HG02642 (cell line): ENCODE measurements at regions not wholly inside any gene's neighbourhood (a gene's known extent, or its start where the extent isn't known, plus 50 kb on each side); places are given as distances from the start of the nearest gene placed in this dataset.
"Not testable (repeated sequence)": the region's sequence is repeated elsewhere in the genome, so short reads cannot be mapped to it uniquely, and the experiment has no call there.

Source experiments
- ATAC-seq: cut with Tn5 transposase; IDR thresholded peaks from one replicate; pipeline ENCODE4 v1.9.1; 2021; ENCODE audit warnings: mild to moderate bottlenecking; ENCODE audit not compliant: unreplicated experiment, poor library complexity

DNA sequence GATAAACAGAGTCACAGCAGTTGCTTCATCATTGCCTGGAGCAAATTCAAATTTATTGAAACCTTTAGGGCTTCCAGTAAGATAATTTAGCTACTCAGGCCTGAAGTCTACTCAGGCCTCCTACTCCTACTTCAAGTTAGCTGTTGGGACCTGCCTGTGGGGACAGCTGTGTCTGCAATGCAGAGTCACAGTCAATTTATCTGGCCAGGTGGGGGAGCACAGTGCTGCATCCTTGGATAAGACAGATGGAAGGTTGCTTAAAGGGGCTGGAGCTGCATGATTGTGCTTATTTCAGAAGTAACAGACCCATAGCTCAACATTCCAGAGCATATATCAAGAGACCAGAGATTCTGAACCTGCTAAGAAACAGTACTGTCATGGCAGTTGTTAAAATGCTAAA lies 932.1 kb downstream of the QKI start:
- ATAC-seq: no peak

DNA sequence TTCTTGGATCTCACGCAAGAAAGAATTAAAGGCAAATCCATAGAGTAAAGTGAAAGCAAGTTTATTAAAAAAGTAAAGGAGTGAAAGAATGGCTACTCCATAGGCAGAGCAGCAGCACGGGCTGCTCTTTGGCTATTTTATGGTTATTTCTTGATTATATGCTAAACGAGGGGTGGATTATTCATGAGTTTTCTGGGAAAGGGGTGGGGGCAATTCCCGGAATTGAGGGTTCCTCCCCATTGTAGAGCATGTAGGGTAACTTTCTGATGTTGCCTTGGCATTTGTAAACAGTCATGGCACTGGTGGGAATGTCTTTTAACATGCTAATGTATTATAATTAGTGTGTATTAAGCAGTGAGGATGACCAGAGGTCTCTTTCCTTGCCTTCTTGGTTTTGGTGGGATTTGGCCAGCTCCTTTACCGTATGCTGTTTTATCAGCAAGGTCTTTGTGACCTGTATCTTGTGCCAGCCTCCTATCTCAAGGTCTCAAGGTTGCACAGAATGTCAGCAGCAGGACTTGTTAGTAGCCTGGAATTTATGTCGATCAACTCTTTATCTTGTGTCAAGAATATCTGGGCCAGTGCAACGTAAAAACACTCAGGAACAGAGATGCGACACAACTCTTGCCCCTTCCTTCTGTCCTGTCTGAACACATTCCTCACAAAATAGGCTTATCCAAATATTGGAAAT lies 931.4 kb downstream of the QKI start:
- no peak for ATAC-seq

DNA sequence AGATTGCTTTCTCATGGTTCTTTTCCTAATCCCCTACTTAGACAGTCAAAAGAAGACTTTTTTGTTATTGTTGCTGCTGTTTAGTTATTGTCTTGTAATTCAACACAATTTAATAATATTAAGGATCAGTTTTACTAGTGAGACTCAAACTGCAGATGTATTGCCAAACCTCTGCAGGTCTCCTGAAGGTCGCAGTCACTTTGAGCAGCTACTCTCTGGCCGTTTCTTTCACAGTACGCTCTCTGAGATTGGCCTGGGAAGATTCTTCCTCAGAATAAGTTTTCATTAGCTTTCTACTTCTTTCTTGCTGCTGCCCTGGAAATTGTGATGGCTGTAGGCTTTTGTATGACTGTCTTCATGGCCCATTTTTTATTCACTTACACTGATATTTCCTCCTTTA lies 930.8 kb downstream of the QKI start:
- no peak for ATAC-seq

DNA sequence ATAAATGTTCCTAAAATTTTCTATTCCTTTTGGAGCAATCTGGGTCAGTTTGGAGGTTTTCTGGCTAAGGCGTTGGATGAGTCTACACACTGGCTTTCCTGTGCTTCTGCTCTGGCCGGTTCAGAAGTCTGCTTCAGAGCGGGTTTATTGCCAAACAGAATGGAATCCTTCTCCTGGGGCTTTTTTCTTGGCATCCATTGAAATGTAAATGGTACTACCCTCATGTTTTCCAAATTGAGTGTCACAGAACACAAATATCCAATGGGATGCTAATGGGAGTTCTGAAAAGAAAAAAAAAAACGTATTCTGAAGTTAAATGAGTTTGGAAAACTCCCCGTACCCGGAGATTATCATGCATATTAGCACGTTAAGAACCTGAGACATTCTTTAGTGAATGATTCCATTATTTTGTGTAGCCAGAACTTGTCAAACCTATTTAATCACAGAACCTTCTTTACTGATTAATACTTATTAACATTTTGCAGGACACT lies 930.3 kb downstream of the QKI start:
- ATAC-seq: no peak

DNA sequence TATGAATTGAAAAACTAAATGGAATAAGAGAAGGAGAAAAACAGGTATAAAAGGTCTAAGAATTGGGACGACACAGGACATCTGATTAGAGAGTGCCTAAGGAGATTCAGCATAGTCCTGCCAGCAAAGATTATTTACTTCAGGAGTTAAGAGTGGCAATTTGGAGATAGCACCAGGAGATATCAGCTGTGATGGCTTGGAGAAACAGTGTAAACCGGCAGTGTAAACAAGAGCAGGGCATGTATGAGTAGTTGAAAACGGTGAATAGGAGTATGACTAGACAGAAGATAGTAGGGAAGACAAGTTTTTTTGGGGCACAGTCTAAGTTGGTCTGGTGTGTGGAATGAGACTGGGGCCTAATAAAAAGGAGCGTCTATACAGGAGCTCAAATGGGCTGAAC lies 924.9 kb downstream of the QKI start:
- not testable (repeated sequence) for ATAC-seq

DNA sequence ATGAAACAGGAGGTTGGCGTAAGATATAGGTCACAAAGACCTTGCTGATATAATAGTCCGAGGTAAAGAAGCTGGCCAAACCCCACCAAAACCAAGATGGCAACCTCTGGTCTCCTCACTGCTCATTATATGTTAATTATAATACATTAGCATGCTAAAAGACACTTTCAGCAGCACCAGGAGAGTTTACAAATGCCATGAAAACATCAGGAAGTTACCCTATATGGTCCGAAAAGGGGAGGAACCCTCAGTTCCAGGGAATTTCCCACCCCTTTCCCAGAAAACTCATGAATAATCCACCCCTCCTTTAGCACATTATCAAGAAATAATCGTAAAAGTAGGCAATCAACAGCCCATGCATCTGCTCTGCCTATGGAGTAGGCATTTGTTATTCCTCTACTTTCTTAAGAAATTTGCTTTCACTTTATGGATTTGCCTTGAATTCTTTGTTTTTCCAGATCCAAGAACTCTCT lies 923.4 kb downstream of the QKI start:
- no peak for ATAC-seq

DNA sequence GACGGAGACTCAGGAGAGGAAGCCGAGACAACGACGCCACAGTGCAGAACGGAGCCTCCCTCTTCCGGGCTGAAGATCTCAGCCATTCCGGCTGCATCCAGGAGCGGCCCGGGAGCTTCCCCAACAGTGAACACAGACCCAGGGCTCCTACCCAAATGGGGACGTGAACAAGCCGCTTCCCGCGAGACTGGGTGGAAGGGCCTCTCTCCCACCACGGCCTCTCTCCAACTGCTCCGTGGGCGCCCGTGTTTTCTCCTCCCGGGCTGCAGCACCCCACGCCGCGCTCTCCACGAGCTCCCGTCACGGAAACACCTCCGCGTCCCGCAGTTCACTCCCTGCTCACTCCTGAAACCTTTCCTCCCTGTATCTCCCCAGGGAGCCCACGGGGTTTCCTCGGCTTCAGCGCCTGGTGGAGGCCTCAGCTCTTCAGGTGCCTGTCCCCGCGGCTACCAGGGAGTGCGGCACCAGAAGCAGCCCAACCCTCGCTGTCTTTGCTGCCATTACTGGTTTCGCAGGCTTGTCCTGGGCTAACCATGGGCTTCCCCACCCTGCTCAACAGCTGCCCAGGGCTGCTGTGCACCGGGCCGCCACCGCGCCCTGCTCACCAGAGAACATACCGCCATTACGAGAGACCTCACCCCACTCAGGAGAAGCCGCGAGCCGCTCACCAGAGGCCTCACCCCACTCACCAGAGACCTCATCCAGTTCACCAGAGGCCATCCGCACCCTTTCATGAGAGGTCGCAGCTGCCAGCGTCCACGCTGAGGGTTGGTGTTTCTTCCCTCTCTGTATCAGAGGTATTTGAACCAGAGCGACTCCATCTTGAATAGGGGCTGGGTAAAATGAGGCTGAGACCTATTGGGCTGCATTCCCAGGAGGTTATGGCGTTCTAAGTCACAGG lies 922.8 kb downstream of the QKI start:
- ATAC-seq: no peak

DNA sequence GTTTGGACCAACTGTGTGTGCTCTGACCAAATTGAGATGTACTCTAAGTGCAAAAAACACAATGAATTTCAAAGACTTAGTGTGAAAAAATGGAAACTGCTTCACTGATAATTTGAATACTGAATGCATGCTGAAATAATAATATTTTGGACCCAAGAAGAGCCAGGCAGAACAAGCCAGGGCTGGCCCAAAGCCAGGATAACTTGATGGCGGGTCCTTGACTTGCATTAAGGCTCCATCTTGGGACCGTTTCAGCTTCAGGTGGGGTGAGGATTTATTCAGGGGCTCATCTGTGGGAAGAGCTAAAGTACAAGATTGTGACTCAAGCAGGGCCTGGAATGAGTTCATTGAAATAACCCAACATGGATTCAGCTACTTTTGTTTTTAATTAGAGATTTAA lies 921.9 kb downstream of the QKI start:
- ATAC-seq: no peak

DNA sequence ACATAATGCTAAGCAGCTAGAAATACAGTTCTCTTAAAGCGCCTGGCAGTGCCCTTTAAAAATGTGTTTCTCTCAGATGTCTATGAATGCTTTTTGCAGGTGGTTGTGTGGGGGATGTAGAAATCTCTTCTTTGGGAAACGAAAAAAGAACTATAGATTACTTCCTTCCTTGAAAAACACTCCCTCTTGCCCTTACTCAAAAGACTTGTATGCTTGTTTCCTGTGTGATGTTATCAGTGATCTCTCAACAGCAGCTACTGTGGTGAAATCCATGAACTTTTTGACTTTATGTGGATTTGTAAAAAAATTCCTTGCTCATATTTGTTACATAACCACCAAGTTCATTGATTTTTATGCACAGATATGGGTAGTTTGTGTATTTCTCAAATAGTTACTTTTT lies 916.5 kb downstream of the QKI start:
- no peak for ATAC-seq

DNA sequence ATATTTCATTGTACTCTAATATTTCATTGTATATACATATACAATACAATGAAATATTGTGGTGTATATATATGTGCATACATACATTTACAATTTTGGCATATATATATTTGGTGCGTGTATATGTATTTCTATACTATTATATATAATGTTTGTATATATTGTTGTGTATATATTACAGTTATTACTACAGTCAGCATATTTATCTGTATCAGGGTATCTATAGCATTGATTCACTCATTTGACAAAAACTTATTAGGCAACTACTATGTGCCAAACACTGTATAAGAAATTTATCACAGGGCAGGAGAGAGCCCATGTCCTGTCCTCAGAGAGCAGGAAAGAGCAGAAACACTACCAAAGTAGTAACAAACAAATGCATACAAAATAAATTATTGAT lies 910.6 kb downstream of the QKI start:
- no peak for ATAC-seq

DNA sequence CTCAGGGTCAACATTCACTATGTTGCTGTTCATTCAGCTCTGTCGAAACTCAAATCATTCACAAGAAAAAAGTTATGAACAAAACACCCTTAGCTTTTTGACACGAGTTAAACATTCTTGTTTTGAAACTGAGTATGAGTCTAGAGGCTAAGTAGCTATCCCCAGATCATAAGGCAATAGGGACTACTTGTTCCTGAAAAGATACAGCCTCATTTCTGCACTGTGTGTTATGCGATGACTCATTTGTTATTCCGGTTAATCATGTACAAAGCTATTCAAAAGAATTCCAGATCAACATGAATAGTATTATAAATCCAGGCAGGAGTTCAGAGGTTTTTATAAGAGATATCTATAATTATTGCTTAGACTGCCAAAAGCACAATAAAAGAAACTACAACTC lies 908.0 kb downstream of the QKI start:
- no peak for ATAC-seq

DNA sequence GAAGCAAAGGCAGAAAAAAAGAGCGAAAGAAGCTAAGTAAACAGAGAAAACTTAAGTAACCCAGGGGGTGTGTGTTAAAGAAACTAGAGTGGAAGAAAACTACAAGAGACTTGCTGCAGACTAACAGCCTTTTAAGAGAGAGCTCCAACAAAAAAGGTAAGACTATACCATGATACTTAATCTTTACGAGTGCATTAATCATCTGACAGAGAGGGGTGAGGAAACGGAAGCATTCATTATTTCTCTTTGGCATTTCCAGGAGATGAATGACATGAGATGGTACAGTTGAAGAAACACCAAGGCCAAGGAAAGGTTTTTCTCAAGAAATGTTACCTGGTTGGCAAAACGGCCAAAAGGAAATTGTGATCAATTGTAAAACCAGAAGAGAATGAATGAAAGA lies 906.8 kb downstream of the QKI start:
- no peak for ATAC-seq

DNA sequence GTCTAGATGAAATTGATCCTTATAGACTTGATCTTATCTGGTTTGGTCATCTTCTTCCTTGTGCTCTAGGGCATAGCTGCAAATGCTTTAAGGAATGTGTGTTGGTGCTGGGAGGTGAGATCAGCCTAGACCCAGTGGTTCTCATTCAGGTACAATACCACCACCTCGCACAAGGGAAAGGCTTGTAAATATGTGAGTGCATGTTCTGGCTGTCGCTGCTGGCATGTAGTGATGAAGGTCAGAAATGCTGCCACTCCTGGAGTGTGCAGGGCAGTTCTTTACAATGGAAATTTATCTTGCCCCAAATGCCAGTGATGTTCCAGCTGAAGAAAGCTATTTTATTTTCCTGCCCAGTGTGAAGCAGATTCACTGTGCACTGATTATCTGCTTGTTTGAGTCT lies 900.9 kb downstream of the QKI start:
- ATAC-seq: no peak

DNA sequence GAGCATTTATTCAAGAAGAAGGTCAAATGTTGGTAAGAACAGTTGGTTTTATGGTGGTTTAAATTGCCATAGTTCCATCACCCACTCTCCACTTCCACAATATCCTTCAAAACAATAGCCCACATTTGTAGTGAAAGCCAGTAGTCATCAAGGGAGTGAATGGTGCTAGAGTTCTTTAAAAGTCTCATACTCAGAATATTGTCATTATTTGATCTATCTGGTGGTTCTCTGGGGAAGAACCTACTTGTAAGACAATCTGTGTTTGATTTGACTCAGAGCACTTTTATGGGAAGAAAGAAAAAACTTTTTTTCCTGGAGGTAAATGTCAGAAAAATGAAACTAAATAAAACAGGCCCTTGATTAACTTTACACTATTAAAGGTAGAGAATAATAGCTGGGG lies 893.8 kb downstream of the QKI start:
- no peak for ATAC-seq

DNA sequence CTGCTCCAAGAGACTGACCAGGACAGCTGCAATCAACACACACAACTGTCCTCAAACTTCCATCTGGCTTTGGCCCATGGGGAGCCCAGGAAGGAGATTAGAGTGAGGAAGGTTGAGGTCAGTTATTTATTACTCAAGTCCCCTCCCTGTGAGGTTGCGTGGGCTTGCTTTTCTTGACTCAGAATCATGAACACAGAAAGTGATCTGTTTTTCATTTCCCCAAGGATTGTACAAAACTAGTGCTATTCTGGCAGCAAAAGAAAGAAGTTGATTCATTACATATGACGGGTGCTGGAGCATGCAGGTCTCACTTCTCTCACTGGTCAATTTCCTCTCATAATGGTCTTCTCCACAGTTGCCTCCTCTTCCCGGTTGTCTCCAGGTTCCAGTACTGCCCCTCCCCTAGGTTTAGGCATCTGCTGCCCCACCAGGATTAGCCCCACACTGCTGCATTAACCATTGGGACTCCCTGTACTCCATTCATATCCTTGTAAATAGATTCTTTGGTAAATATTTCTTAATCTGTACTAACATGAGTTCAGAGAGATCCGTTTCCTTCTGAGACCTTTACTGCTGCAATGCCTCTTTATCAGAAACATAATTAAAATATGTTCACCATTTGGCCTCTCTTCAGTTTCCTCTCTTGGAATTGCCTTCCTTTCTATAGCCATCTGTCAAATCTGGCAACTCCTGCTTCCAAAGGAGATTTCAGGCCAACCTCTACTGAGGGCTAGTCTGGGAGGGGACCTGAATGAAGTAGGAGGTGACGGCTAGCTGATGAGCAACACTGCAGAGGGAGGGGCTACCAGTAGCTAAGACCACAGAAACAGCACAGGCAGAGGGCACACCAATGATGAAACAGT lies 888.8 kb downstream of the QKI start:
- ATAC-seq: no peak

DNA sequence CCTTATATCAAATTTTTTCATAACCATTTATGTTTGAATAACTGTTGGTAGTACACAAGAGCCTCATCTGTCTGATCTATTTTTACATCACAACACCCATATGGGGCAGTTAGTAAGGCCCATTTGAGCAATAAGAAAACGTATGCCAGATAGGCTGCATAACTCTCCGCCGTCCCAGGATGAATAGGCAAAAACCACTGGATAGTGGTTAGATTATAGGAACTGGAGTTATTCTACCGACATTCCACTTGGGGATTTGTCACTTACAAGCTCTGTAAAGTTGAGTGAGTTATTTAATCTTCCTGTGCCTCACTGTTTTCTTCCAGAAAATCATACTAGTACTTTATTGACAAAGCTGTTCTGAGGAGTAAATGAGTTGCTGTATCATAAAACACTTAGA lies 881.9 kb downstream of the QKI start:
- ATAC-seq: no peak

DNA sequence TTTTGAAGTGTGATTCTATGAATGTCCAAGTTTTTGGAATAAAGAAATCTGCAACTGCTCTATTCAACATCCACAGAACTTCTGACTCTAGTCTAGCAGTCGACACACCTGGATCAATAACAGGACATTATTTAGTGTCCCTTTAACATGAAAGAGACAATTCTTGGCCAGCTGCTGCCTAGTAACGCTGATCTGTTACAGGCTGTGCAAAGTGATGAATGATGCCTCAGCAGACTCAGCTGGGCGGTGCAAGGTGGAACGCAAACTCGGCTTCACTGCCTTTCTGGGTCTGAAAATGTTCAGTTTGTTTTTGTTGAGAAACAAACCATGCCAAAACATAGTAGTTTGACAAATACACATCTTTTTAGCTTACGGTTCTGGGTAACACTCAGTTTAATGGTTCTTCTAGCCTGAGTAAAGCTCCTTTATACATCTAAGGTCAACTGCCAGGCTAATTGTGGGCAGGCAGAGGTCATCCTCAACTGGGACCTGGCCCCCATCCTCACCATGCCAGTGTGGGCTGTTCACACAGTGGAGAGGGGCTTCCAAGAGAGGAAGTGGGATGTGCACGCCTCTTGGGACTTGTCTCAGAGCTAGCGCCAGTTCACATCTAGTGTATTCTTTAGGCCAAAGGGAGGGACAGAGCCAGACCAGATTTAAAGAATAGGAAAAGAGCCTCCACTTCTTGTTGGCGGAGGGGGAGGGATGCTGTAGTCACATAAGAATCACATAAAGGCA lies 879.7 kb downstream of the QKI start:
- no peak for ATAC-seq

DNA sequence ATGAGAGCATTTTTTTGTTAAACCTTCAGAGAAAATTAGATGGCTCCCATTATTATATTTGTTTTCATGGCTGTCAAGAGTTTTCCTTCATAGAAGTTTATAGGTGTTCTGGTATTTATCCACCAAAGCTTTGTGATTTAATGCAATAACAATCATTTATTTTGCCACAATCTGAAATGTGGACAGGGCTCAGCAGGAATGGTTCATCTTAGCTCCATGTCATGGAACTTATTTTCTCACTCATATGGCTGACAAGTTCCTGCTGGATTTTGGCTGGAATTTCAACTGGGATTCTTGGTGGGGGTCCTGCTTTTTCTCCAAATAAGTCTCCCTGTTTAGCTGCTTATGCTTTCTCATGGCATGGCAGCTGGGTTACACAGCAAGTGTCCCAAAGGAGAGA lies 876.7 kb downstream of the QKI start:
- no peak for ATAC-seq

DNA sequence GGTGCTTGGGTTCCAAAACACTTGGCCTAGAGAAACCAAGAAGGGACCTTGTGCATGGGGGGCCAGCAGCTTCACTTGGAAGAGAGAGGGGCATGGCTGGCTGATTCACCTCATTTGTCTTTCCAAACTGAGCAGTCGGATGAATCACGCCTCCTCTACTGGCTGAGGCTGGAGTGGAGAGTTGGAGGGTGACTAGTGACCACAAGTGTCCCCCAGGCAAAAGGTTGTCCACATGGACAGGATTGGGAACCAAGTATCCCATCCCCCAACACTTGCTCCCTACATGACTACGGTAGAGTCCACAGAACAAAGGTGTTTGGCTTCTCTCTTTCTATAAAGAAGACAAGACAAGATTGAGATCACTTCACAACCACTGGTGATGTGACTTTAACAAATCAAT lies 875.6 kb downstream of the QKI start:
- ATAC-seq: no peak

DNA sequence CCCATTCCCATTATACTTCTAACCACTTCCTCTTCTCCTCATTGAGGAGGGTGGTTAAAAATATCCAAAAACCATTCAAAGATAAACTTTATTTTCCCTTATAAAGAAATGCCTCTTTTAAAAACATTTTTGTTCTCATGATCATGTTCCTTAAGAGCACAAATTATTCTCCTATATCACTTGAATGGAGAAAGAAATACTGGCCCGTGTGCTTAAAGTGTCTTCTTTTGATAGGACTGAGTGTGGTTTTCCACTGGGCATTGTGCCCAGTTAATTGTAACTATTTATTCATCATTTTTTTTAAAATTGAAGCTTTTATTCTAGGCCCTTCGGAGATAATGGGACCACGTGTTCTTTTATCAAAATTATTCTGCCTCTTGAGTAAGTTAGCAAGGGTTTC lies 871.5 kb downstream of the QKI start:
- ATAC-seq: no peak
